SK-N-SH (cell line): ENCODE measurements at regions not wholly inside any gene's neighbourhood (a gene's known extent, or its start where the extent isn't known, plus 50 kb on each side); places are given as distances from the start of the nearest gene placed in this dataset.

Experiments
- CTCF ChIA-PET: fragments of 300-600, 350-600 bp; formaldehyde crosslinking; extraction: SDS; loops from one replicate; lab custom pipeline; 2021; lab: Yijun Ruan, JAX
- POLR2A ChIA-PET: fragments of 350-600 bp; sonication (Branson Sonifier 250); formaldehyde crosslinking; extraction: SDS; loops from one replicate; lab custom pipeline; 2020; ENCODE audit warnings: antibody characterized with exemption, inconsistent platforms; lab: Yijun Ruan, JAX
- DNase-seq: peaks from one replicate; pipeline ENCODE4 v3.0.0; 2012
- H2AFZ ChIP-seq: fragments of 200-600 bp; sonication (generic); 2 replicates; pipeline ENCODE4 v1.8.1; 2016; ENCODE audit warnings: antibody characterized with exemption, mild to moderate bottlenecking, low read depth
- H3F3A ChIP-seq: fragments of 200-600 bp; sonication (generic); replicated peaks from 2 replicates; pipeline ENCODE3; 2016; ENCODE audit warnings: antibody characterized with exemption, mild to moderate bottlenecking; ENCODE audit not compliant: insufficient read depth
- H3K27ac ChIP-seq, 2 experiments: fragments of 200-500 bp in 1 of 2; fragments of 200-600 bp in 1 of 2; sonication (Bioruptor generic) in 1 of 2; sonication (generic), shearing (Covaris generic) in 1 of 2; 2 replicates each; pipeline versions ENCODE4 v1.5.1 to v1.6.1; 2014 to 2016; ENCODE audit warnings: low read depth in 2 of 2, inconsistent platforms in 1 of 2, low read length in 1 of 2, mild to moderate bottlenecking in 1 of 2, mixed read lengths in 1 of 2
- H3K27me3 ChIP-seq: fragments of 200-600 bp; sonication (generic), shearing (Covaris generic); 2 replicates; pipeline ENCODE4 v1.6.1; 2016; ENCODE audit warnings: mixed run types; ENCODE audit not compliant: insufficient read depth
- H3K36me3 ChIP-seq, 2 experiments: fragments of 200-500 bp in 1 of 2; fragments of 200-600 bp in 1 of 2; sonication (Bioruptor generic) in 1 of 2; sonication (generic) in 1 of 2; replicated peaks in 1 of 2; 2 replicates each; pipeline versions ENCODE3 to v1.5.1; 2014 to 2016; ENCODE audit warnings: low read length in 1 of 2, mild to moderate bottlenecking in 1 of 2; ENCODE audit not compliant: insufficient read depth in 2 of 2, control insufficient read depth in 1 of 2
- H3K4me1 ChIP-seq, 2 experiments: fragments of 200-500 bp in 1 of 2; fragments of 200-600 bp in 1 of 2; sonication (Bioruptor generic) in 1 of 2; sonication (generic), shearing (Covaris generic) in 1 of 2; 2 replicates each; pipeline versions ENCODE4 v1.5.1 to v1.6.1; 2014 to 2016; ENCODE audit warnings: low read depth in 1 of 2, low read length in 1 of 2, mixed run types in 1 of 2; ENCODE audit not compliant: insufficient read depth in 2 of 2, control insufficient read depth in 1 of 2
- H3K4me2 ChIP-seq: fragments of 200-600 bp; sonication (generic), shearing (Covaris generic); 2 replicates; pipeline ENCODE4 v1.6.1; 2017; ENCODE audit warnings: mixed run types
- H3K4me3 ChIP-seq, 2 experiments: fragments of 200-500 bp in 1 of 2; fragments of 200-600 bp in 1 of 2; sonication (Bioruptor generic) in 1 of 2; sonication (generic), shearing (Covaris generic) in 1 of 2; 2 replicates each; pipeline versions ENCODE4 v1.5.1 to v1.8.1; 2014 to 2016; ENCODE audit warnings: low read depth in 2 of 2, inconsistent platforms in 1 of 2, low read length in 1 of 2, mild to moderate bottlenecking in 1 of 2, mixed read lengths in 1 of 2, moderate library complexity in 1 of 2
- H3K79me2 ChIP-seq: fragments of 200-600 bp; sonication (generic); 2 replicates; pipeline ENCODE4 v1.8.1; 2017; ENCODE audit warnings: mild to moderate bottlenecking; ENCODE audit not compliant: insufficient read depth
- H3K9ac ChIP-seq: fragments of 200-600 bp; sonication (generic); 2 replicates; pipeline ENCODE4 v1.6.1; 2017; ENCODE audit warnings: mixed run types
- H3K9me2 ChIP-seq: fragments of 200-600 bp; sonication (generic); 2 replicates; pipeline ENCODE4 v1.6.1; 2017; ENCODE audit warnings: mixed run types
- H3K9me3 ChIP-seq: fragments of 200-600 bp; sonication (generic); 2 replicates; pipeline ENCODE4 v1.6.1; 2017; ENCODE audit warnings: mixed run types, mild to moderate bottlenecking, moderate library complexity
- H4K20me1 ChIP-seq: fragments of 200-600 bp; sonication (generic); 2 replicates; pipeline ENCODE4 v1.6.1; 2017; ENCODE audit warnings: mild to moderate bottlenecking, mixed run types; ENCODE audit not compliant: insufficient read depth
- CTCF ChIP-seq: fragments of 200-600 bp; sonication (generic); IDR thresholded peaks from 2 replicates; pipeline ENCODE4 v1.6.1; 2017; ENCODE audit warnings: antibody characterized with exemption, mild to moderate bottlenecking, moderate library complexity
- EP300 ChIP-seq, 2 experiments: IDR thresholded peaks; 2 replicates each; pipeline versions ENCODE4 v1.4.0 to v1.6.1; 2012; ENCODE audit warnings: borderline replicate concordance in 1 of 2, low read depth in 1 of 2, low read length in 1 of 2
- EZH2phosphoT487 ChIP-seq: fragments of 200-600 bp; sonication (generic); IDR thresholded peaks from 2 replicates; pipeline ENCODE4 v1.6.1; 2017; ENCODE audit warnings: low read depth, mixed run types, mild to moderate bottlenecking, antibody characterized with exemption, moderate library complexity, borderline replicate concordance
- FOSL2 ChIP-seq: IDR thresholded peaks from 2 replicates; pipeline ENCODE4 v1.4.0; 2012; ENCODE audit warnings: low read depth, mild to moderate bottlenecking, moderate library complexity, borderline replicate concordance
- FOXM1 ChIP-seq: IDR thresholded peaks from 2 replicates; pipeline ENCODE4 v1.4.0; 2012; ENCODE audit warnings: low read depth, mild to moderate bottlenecking
- GATA2 ChIP-seq: sonication (generic); formaldehyde crosslinking; IDR thresholded peaks from 2 replicates; pipeline ENCODE4 v1.5.0; 2020; ENCODE audit warnings: mild to moderate bottlenecking, missing genetic modification reagents
- JUND ChIP-seq: IDR thresholded peaks from 2 replicates; pipeline ENCODE4 v1.4.0; 2012
- MAX ChIP-seq: IDR thresholded peaks from 2 replicates; pipeline ENCODE4 v1.4.0; 2012; ENCODE audit warnings: low read depth
- MEF2A ChIP-seq: IDR thresholded peaks from 2 replicates; pipeline ENCODE4 v1.4.0; 2012; ENCODE audit warnings: low read depth, borderline replicate concordance
- MXI1 ChIP-seq: IDR thresholded peaks from 2 replicates; pipeline ENCODE4 v1.6.1; 2012; ENCODE audit warnings: mild to moderate bottlenecking, low read depth, low read length, improper control_type of control experiment
- POLR2AphosphoS5 ChIP-seq: IDR thresholded peaks from 2 replicates; pipeline ENCODE4 v1.6.1; 2012; ENCODE audit warnings: low read depth, low read length
- RCOR1 ChIP-seq: fragments of 150-350 bp; IDR thresholded peaks from 2 replicates; pipeline ENCODE4 v1.6.1; 2017; ENCODE audit warnings: antibody characterized with exemption, low read length
- RXRA ChIP-seq: IDR thresholded peaks from 2 replicates; pipeline ENCODE4 v1.4.0; 2012; ENCODE audit warnings: low read depth, mild to moderate bottlenecking, borderline replicate concordance
- SIN3A ChIP-seq: IDR thresholded peaks from 2 replicates; pipeline ENCODE4 v1.6.1; 2012; ENCODE audit warnings: low read depth, mild to moderate bottlenecking, low read length, moderate library complexity, borderline replicate concordance
- SMC3 ChIP-seq: IDR thresholded peaks from 2 replicates; pipeline ENCODE4 v1.6.1; 2012; ENCODE audit warnings: low read depth, low read length, improper control_type of control experiment
- TCF12 ChIP-seq: IDR thresholded peaks from 2 replicates; pipeline ENCODE4 v1.4.0; 2012
- USF2 ChIP-seq: fragments of 150-350 bp; IDR thresholded peaks from 2 replicates; pipeline ENCODE4 v1.6.1; 2017; ENCODE audit warnings: antibody characterized with exemption, low read length, low read depth, borderline replicate concordance
- YY1 ChIP-seq: IDR thresholded peaks from 2 replicates; pipeline ENCODE4 v1.4.0; 2012; ENCODE audit warnings: low read depth, mild to moderate bottlenecking
- ZBTB33 ChIP-seq: IDR thresholded peaks from 2 replicates; pipeline ENCODE4 v1.4.0; 2012; ENCODE audit warnings: low read depth, borderline replicate concordance
- WGBS: methylation state at CpG from one replicate; pipeline ENCODE4 v1.1.6; 2017; ENCODE audit warnings: low lambda C conversion rate; 5-methylcytosine and 5-hydroxymethylcytosine counted together

- POLR2A ChIA-PET: no interaction called here
Observed at GRCh38 chrX:117752745-117753144, 363.9 kb downstream of the KLHL13 start.

GRCh38 chrX:117751155-117751554 is 365.5 kb downstream of the KLHL13 start:
- Histone ChIP-seq H3K79me2 (no peaks in the 10 kb centered on the region), H3K4me3 (no peak overlapping the region), H3K9ac (no peak overlapping the region), H3K9me2 (no peaks in the 10 kb centered on the region), H3K36me3 (no peaks in the 10 kb centered on the region), H3K4me1 (no peaks in the 10 kb centered on the region), H3K9me3 (no peaks in the 10 kb centered on the region), H3F3A (no peaks in the 10 kb centered on the region), H3K4me2 (no peak overlapping the region), H4K20me1 (no peaks in the 10 kb centered on the region), H3K27ac (no peak overlapping the region), H2AFZ (no peak overlapping the region), H3K27me3 (no peaks in the 10 kb centered on the region)
- 26% methylated on average over 2 of the region's 2 CpGs for WGBS
- ChIA-PET CTCF (interaction anchor here (3.1 kb wide), 1 partner anchor 8 kb away, joined by 12 read pairs; no protein-coding TSS in a partner anchor), POLR2A (no interaction called here)
- DNase-seq: no peak
- TF ChIP-seq RCOR1: no peak
- TF ChIP-seq TCF12: no peak
- TF ChIP-seq RXRA: no peak
- no peak for TF ChIP-seq YY1
- TF ChIP-seq FOXM1: no peak
- TF ChIP-seq GATA2 (CRISPR knock-in tag): no peak
- no peak for TF ChIP-seq MAX
- TF ChIP-seq ZBTB33: no peak
- TF ChIP-seq POLR2AphosphoS5: no peak
- TF ChIP-seq CTCF: no peak
- TF ChIP-seq FOSL2: no peak
- TF ChIP-seq MXI1: no peak
- TF ChIP-seq EZH2phosphoT487: no peak

More at GRCh38 chrX:117752745-117753144, 363.9 kb downstream of the KLHL13 start:
- H3K4me3 ChIP-seq: no peak overlapping the region
- H3K4me1 ChIP-seq: no peaks in the 10 kb centered on the region
- no peak overlapping the region for H3K9ac ChIP-seq
- CTCF ChIA-PET: interaction anchor here (1.1 to 3.1 kb wide), 5 partner anchors 9 to 18 kb away, joined by 3 to 12 read pairs (median 3); no protein-coding TSS in a partner anchor
- H2AFZ ChIP-seq: no peak overlapping the region
- no peaks in the 10 kb centered on the region for H3K9me3 ChIP-seq
- no peak overlapping the region for H3K27ac ChIP-seq
- no peak for DNase-seq
- no peaks in the 10 kb centered on the region for H3K36me3 ChIP-seq
- no peak for TF ChIP-seq TCF12
- no peak for TF ChIP-seq JUND
- no peak for TF ChIP-seq FOSL2
- no peak for TF ChIP-seq RCOR1
- no peak for TF ChIP-seq SIN3A
- TF ChIP-seq ZBTB33: no peak
- TF ChIP-seq RXRA: no peak
- TF ChIP-seq SMC3: no peak
- no peak for TF ChIP-seq EZH2phosphoT487
- no peak for TF ChIP-seq USF2
- no peak for TF ChIP-seq MEF2A
- TF ChIP-seq EP300 (IDR thresholded peaks at IDR 0.05; ENCODE audit: borderline replicate concordance in 1 of 2, low read depth in 1 of 2, low read length in 1 of 2): no peak
- no peaks in the 10 kb centered on the region for H3K27me3 ChIP-seq
- no peaks in the 10 kb centered on the region for H4K20me1 ChIP-seq
- H3F3A ChIP-seq: no peaks in the 10 kb centered on the region
- no peaks in the 10 kb centered on the region for H3K9me2 ChIP-seq
- H3K4me2 ChIP-seq: no peak overlapping the region
- no peaks in the 10 kb centered on the region for H3K79me2 ChIP-seq
